ENCODE measurements at regions not wholly inside any gene's neighbourhood (a gene's known extent, or its start where the extent isn't known, plus 50 kb on each side); places are given as distances from the start of the nearest gene placed in this dataset.
A peak's percentile ranks its signal among the peaks of the same experiment; 100 is the strongest.

- ATAC-seq, result no peak
- no peak overlapping the region for H3K4me3 ChIP-seq
- no peaks in the 10 kb centered on the region for H3K9me3 ChIP-seq
- no peaks in the 10 kb centered on the region for H3K4me1 ChIP-seq (ENCODE audit: low read depth)
- no peak for DNase-seq
- intact Hi-C loops (cut with DNase I, micrococcal nuclease), result no loop called here
- H3K36me3 ChIP-seq (ENCODE audit: low read depth), result no peaks in the 10 kb centered on the region
- TF ChIP-seq CTCF (IDR thresholded peaks at IDR 0.05), result no peak
Measured at GRCh38 chr7:25841575-25841974, 310.4 kb upstream of the NFE2L3 start.

GRCh38 chr7:25842201-25842733 is 309.7 kb upstream of the NFE2L3 start:
- ATAC-seq (no peak), DNase-seq (no peak)
- no peak overlapping the region for H3K4me3 ChIP-seq
- no peak for TF ChIP-seq CTCF (IDR thresholded peaks at IDR 0.05)
- no peaks in the 10 kb centered on the region for H3K9me3 ChIP-seq
- H3K4me1 ChIP-seq (ENCODE audit: low read depth), result no peaks in the 10 kb centered on the region
- intact Hi-C loops (cut with DNase I, micrococcal nuclease), result no loop called here
- no peaks in the 10 kb centered on the region for H3K36me3 ChIP-seq (ENCODE audit: low read depth)

- TF ChIP-seq CTCF (IDR thresholded peaks at IDR 0.05), result no peak
- DNase-seq, result no peak
- H3K4me3 ChIP-seq, result no peak overlapping the region
- H3K9me3 ChIP-seq, result no peaks in the 10 kb centered on the region
- intact Hi-C loops (cut with DNase I, micrococcal nuclease), result no loop called here
- ATAC-seq, result no peak
- no peaks in the 10 kb centered on the region for H3K36me3 ChIP-seq (ENCODE audit: low read depth)
- H3K4me1 ChIP-seq (ENCODE audit: low read depth), result no peaks in the 10 kb centered on the region
Measured at GRCh38 chr7:25843467-25843866, 308.5 kb upstream of the NFE2L3 start.

- ATAC-seq, result no peak
- intact Hi-C loops (cut with DNase I, micrococcal nuclease), result no loop called here
- no peaks in the 10 kb centered on the region for H3K36me3 ChIP-seq (ENCODE audit: low read depth)
- no peak for DNase-seq
- H3K4me3 ChIP-seq, result no peak overlapping the region
- no peaks in the 10 kb centered on the region for H3K4me1 ChIP-seq (ENCODE audit: low read depth)
- TF ChIP-seq CTCF (IDR thresholded peaks at IDR 0.05), result no peak
- H3K9me3 ChIP-seq, result no peaks in the 10 kb centered on the region
Measured at GRCh38 chr7:25844102-25844870, 307.7 kb upstream of the NFE2L3 start.

GRCh38 chr7:25845464-25845863 is 306.5 kb upstream of the NFE2L3 start:
- DNase-seq (no peak), ATAC-seq (peak; percentile 38)
- Histone ChIP-seq H3K36me3 (ENCODE audit: low read depth) (no peaks in the 10 kb centered on the region), H3K4me3 (no peak overlapping the region), H3K9me3 (no peaks in the 10 kb centered on the region), H3K4me1 (ENCODE audit: low read depth) (peaks cover under 1% of the 10 kb centered on the region)
- TF ChIP-seq CTCF (IDR thresholded peaks at IDR 0.05), result no peak
- intact Hi-C loops (cut with DNase I, micrococcal nuclease), result loop anchor here in 1 of 2 donors (5.0 kb wide), 1 partner anchor 278 kb away; no protein-coding TSS in a partner anchor
